Activated CD8-positive, alpha-beta memory T cell treated with anti-CD3 and anti-CD28 coated beads, Interleukin-2, amount 10 ng/mL, durations not matched to agents 7 days and 5 days (primary cell): ENCODE measurements at regions not wholly inside any gene's neighbourhood (a gene's known extent, or its start where the extent isn't known, plus 50 kb on each side); places are given as distances from the start of the nearest gene placed in this dataset.

ENCODE experiments used
- ATAC-seq: fragments of 150-1000 bp; cut with Tn5 transposase; one replicate; pipeline ENCODE4 v1.10.0; 2021; ENCODE audit warnings: moderate library complexity
- CTCF ChIA-PET: fragments of 350-600 bp; sonication (Branson Sonifier 250); formaldehyde crosslinking; loops from one replicate; lab custom pipeline; 2021; ENCODE audit warnings: antibody characterized with exemption; lab: Charles Lee
- DNase-seq: peaks from one replicate; pipeline ENCODE4 v3.0.0-alpha.2; 2020
- H3K27ac Mint-ChIP-seq: one replicate; pipeline ENCODE4 v1.8.0; 2021; ENCODE audit warnings: mild to moderate bottlenecking, mixed read lengths
- H3K27me3 Mint-ChIP-seq: one replicate; pipeline ENCODE4 v1.8.0; 2021; ENCODE audit warnings: mixed read lengths
- H3K36me3 Mint-ChIP-seq: one replicate; pipeline ENCODE4 v1.8.0; 2021; ENCODE audit warnings: mild to moderate bottlenecking, mixed read lengths
- H3K4me1 Mint-ChIP-seq: one replicate; pipeline ENCODE4 v1.8.0; 2021; ENCODE audit warnings: mixed read lengths
- H3K4me3 Mint-ChIP-seq: one replicate; pipeline ENCODE4 v1.8.0; 2021; ENCODE audit warnings: mild to moderate bottlenecking, moderate library complexity, mixed read lengths
- H3K9me3 Mint-ChIP-seq: one replicate; pipeline ENCODE4 v1.8.0; 2022; ENCODE audit warnings: low read depth, mixed read lengths

GRCh38 chr10:121332353-121332752, 265.9 kb downstream of the FGFR2 start:
- ATAC-seq, result no peak
- no peaks in the 10 kb centered on the region for H3K36me3 Mint-ChIP-seq

GRCh38 chr10:121332829-121333765, 265.1 kb downstream of the FGFR2 start:
- ATAC-seq (no peak), DNase-seq (no peak)
- CTCF ChIA-PET, result no interaction called here
- Mint-ChIP-seq H3K9me3 (no peaks in the 10 kb centered on the region), H3K36me3 (no peaks in the 10 kb centered on the region), H3K27ac (no peak overlapping the region), H3K4me3 (no peak overlapping the region), H3K4me1 (no peaks in the 10 kb centered on the region), H3K27me3 (no peaks in the 10 kb centered on the region)

More at GRCh38 chr10:121332353-121332752, 265.9 kb downstream of the FGFR2 start:
- no peaks in the 10 kb centered on the region for H3K9me3 Mint-ChIP-seq
- CTCF ChIA-PET, result no interaction called here
- H3K27ac Mint-ChIP-seq, result no peak overlapping the region
- H3K4me1 Mint-ChIP-seq, result no peaks in the 10 kb centered on the region
- H3K4me3 Mint-ChIP-seq, result no peak overlapping the region
- no peaks in the 10 kb centered on the region for H3K27me3 Mint-ChIP-seq
- no peak for DNase-seq

- Mint-ChIP-seq H3K36me3 (no peaks in the 10 kb centered on the region), H3K27ac (no peak overlapping the region)
These were observed 262.8 kb downstream of the FGFR2 start for GRCh38 chr10:121335386-121335925.

GRCh38 chr10:121337427-121337826, 260.8 kb downstream of the FGFR2 start:
- CTCF ChIA-PET, result no interaction called here
- ATAC-seq, result no peak
- H3K36me3 Mint-ChIP-seq, result no peaks in the 10 kb centered on the region
- H3K4me1 Mint-ChIP-seq, result no peaks in the 10 kb centered on the region
- DNase-seq, result no peak
- H3K27ac Mint-ChIP-seq, result no peak overlapping the region
- H3K4me3 Mint-ChIP-seq, result no peak overlapping the region
- H3K27me3 Mint-ChIP-seq, result no peaks in the 10 kb centered on the region
- H3K9me3 Mint-ChIP-seq, result no peaks in the 10 kb centered on the region

More at GRCh38 chr10:121335386-121335925, 262.8 kb downstream of the FGFR2 start:
- Mint-ChIP-seq H3K4me3 (no peak overlapping the region), H3K27me3 (no peaks in the 10 kb centered on the region), H3K4me1 (no peaks in the 10 kb centered on the region), H3K9me3 (no peaks in the 10 kb centered on the region)
- CTCF ChIA-PET, result interaction anchor here (0.7 kb wide), 1 partner anchor 25 kb away, joined by 3 read pairs; no protein-coding TSS in a partner anchor
- ATAC-seq (no peak), DNase-seq (no peak)

GRCh38 chr10:121338206-121338980, 259.9 kb downstream of the FGFR2 start:
- Mint-ChIP-seq H3K4me3 (no peak overlapping the region), H3K36me3 (no peaks in the 10 kb centered on the region), H3K9me3 (no peaks in the 10 kb centered on the region), H3K27me3 (no peaks in the 10 kb centered on the region), H3K4me1 (no peaks in the 10 kb centered on the region), H3K27ac (no peak overlapping the region)
- CTCF ChIA-PET, result no interaction called here
- no peak for ATAC-seq
- DNase-seq, result no peak

GRCh38 chr10:121339114-121339513, 259.1 kb downstream of the FGFR2 start:
- ATAC-seq (no peak), DNase-seq (no peak)
- Mint-ChIP-seq H3K27me3 (no peaks in the 10 kb centered on the region), H3K4me3 (no peak overlapping the region), H3K27ac (no peak overlapping the region), H3K36me3 (no peaks in the 10 kb centered on the region), H3K9me3 (no peaks in the 10 kb centered on the region), H3K4me1 (no peaks in the 10 kb centered on the region)
- CTCF ChIA-PET, result no interaction called here

- CTCF ChIA-PET, result no interaction called here
- ATAC-seq (no peak), DNase-seq (no peak)
- no peak overlapping the region for H3K27ac Mint-ChIP-seq
- H3K27me3 Mint-ChIP-seq, result no peaks in the 10 kb centered on the region
- no peaks in the 10 kb centered on the region for H3K4me1 Mint-ChIP-seq
- no peak overlapping the region for H3K4me3 Mint-ChIP-seq
- H3K36me3 Mint-ChIP-seq, result peaks cover 2% of the 10 kb centered on the region
- peaks cover 3% of the 10 kb centered on the region for H3K9me3 Mint-ChIP-seq
These were observed 257.9 kb downstream of the FGFR2 start for GRCh38 chr10:121340271-121340831.

- Mint-ChIP-seq H3K27me3 (no peaks in the 10 kb centered on the region), H3K27ac (no peak overlapping the region), H3K9me3 (peaks cover 7% of the 10 kb centered on the region), H3K4me1 (no peaks in the 10 kb centered on the region), H3K4me3 (no peak overlapping the region), H3K36me3 (no peaks in the 10 kb centered on the region)
- ATAC-seq (no peak), DNase-seq (no peak)
- CTCF ChIA-PET, result no interaction called here
These were observed 246.7 kb downstream of the FGFR2 start for GRCh38 chr10:121351540-121351939.

GRCh38 chr10:121352231-121352855, 245.9 kb downstream of the FGFR2 start:
- DNase-seq, result no peak
- H3K4me1 Mint-ChIP-seq, result no peaks in the 10 kb centered on the region
- H3K9me3 Mint-ChIP-seq, result peaks cover 7% of the 10 kb centered on the region
- H3K27me3 Mint-ChIP-seq, result no peaks in the 10 kb centered on the region
- no peak overlapping the region for H3K27ac Mint-ChIP-seq
- no peak for ATAC-seq
- H3K4me3 Mint-ChIP-seq, result no peak overlapping the region
- no peaks in the 10 kb centered on the region for H3K36me3 Mint-ChIP-seq
- CTCF ChIA-PET, result no interaction called here

GRCh38 chr10:121355161-121355560, 243.1 kb downstream of the FGFR2 start:
- Mint-ChIP-seq H3K36me3 (no peaks in the 10 kb centered on the region), H3K9me3 (peaks cover 7% of the 10 kb centered on the region), H3K27me3 (no peaks in the 10 kb centered on the region), H3K4me1 (no peaks in the 10 kb centered on the region), H3K4me3 (no peak overlapping the region), H3K27ac (no peak overlapping the region)
- CTCF ChIA-PET, result no interaction called here
- DNase-seq, result no peak
- ATAC-seq, result no peak

GRCh38 chr10:121356183-121356582, 242.1 kb downstream of the FGFR2 start:
- ATAC-seq (no peak), DNase-seq (no peak)
- Mint-ChIP-seq H3K27ac (no peak overlapping the region), H3K9me3 (peaks cover 4% of the 10 kb centered on the region), H3K4me1 (no peaks in the 10 kb centered on the region), H3K4me3 (no peak overlapping the region), H3K27me3 (no peaks in the 10 kb centered on the region), H3K36me3 (no peaks in the 10 kb centered on the region)
- CTCF ChIA-PET, result no interaction called here

- no peaks in the 10 kb centered on the region for H3K27me3 Mint-ChIP-seq
- ATAC-seq (no peak), DNase-seq (no peak)
- CTCF ChIA-PET, result no interaction called here
- no peak overlapping the region for H3K27ac Mint-ChIP-seq
- H3K9me3 Mint-ChIP-seq, result peaks cover 3% of the 10 kb centered on the region
- no peak overlapping the region for H3K4me3 Mint-ChIP-seq
- no peaks in the 10 kb centered on the region for H3K4me1 Mint-ChIP-seq
- H3K36me3 Mint-ChIP-seq, result no peaks in the 10 kb centered on the region
These were observed 240.8 kb downstream of the FGFR2 start for GRCh38 chr10:121357401-121357800.

- no peak overlapping the region for H3K4me3 Mint-ChIP-seq
- no peaks in the 10 kb centered on the region for H3K27me3 Mint-ChIP-seq
- peaks cover 3% of the 10 kb centered on the region for H3K9me3 Mint-ChIP-seq
- CTCF ChIA-PET, result no interaction called here
- DNase-seq (no peak), ATAC-seq (no peak)
- no peaks in the 10 kb centered on the region for H3K36me3 Mint-ChIP-seq
- no peaks in the 10 kb centered on the region for H3K4me1 Mint-ChIP-seq
- H3K27ac Mint-ChIP-seq, result no peak overlapping the region
These were observed 236.2 kb downstream of the FGFR2 start for GRCh38 chr10:121362026-121362425.
